RWPE2 (cell line): ENCODE measurements at regions not wholly inside any gene's neighbourhood (a gene's known extent, or its start where the extent isn't known, plus 50 kb on each side); places are given as distances from the start of the nearest gene placed in this dataset.

ENCODE experiments used
- ATAC-seq: fragments of 200-7000 bp; cut with Tn5 transposase; 3 replicates; pipeline ENCODE4 v1.9.1; 2021; ENCODE audit warnings: low read depth
- DNase-seq: peaks from one replicate; pipeline ENCODE4 v3.0.0-alpha.2; 2020; ENCODE audit warnings: low spot score
- H3K27ac ChIP-seq: fragments of 450-650 bp; 2 replicates; pipeline ENCODE4 v1.5.1; 2017; ENCODE audit warnings: mild to moderate bottlenecking; ENCODE audit not compliant: poor library complexity, severe bottlenecking
- H3K27me3 ChIP-seq: fragments of 250-450 bp; sonication (Bioruptor Pico); 2 replicates; pipeline ENCODE4 v1.5.1; 2021; ENCODE audit warnings: mild to moderate bottlenecking, moderate library complexity; ENCODE audit not compliant: insufficient read depth, poor library complexity, severe bottlenecking
- H3K36me3 ChIP-seq: fragments of 250-450 bp; sonication (Bioruptor Pico); 2 replicates; pipeline ENCODE4 v1.5.1; 2020; ENCODE audit warnings: low read depth, mild to moderate bottlenecking, moderate library complexity
- H3K4me1 ChIP-seq: fragments of 250-450 bp; sonication (Bioruptor Pico); 2 replicates; pipeline ENCODE4 v1.5.1; 2021; ENCODE audit warnings: mild to moderate bottlenecking, moderate library complexity; ENCODE audit not compliant: insufficient read depth, poor library complexity, severe bottlenecking
- H3K4me3 ChIP-seq: fragments of 250-450 bp; sonication (Bioruptor Pico); 2 replicates; pipeline ENCODE4 v1.5.1; 2021; ENCODE audit warnings: mild to moderate bottlenecking, moderate library complexity; ENCODE audit not compliant: severe bottlenecking
- H3K9me3 ChIP-seq: fragments of 250-450 bp; sonication (Bioruptor Pico); 2 replicates; pipeline ENCODE4 v1.5.1; 2021; ENCODE audit warnings: mild to moderate bottlenecking, moderate library complexity; ENCODE audit not compliant: severe bottlenecking
- TF ChIP-seq, protein P1 (sequence below): fragments of 450-650 bp; IDR thresholded peaks from one replicate; pipeline ENCODE4 v1.5.1; 2017; ENCODE audit warnings: mild to moderate bottlenecking, moderate library complexity; ENCODE audit not compliant: poor library complexity, severe bottlenecking

DNA sequence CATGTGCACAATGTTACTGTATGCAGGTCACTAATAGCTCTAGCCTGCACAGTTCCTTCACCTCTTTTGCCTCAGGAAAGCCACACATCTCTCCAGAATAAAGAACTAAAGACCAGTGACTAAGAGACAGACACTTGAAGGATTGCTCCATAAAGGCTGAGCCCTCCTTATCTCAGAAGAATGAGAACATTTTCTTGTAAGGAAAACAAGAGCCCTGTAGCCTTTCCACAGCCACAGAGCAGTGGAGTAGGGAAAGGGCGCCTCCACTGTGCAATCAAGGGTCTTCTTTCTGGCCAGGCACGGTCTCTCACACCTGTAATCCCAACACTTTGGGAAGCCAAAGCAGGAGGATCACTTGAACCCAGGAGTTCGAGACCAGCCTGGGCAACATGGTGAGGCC, 202.6 kb upstream of the TMEM45B start:
- Histone ChIP-seq H3K4me3 (no peak overlapping the region), H3K36me3 (no peaks in the 10 kb centered on the region), H3K9me3 (no peaks in the 10 kb centered on the region), H3K27ac (no peak overlapping the region), H3K27me3 (no peaks in the 10 kb centered on the region), H3K4me1 (peaks cover 4% of the 10 kb centered on the region)
- TF ChIP-seq, protein P1, sequence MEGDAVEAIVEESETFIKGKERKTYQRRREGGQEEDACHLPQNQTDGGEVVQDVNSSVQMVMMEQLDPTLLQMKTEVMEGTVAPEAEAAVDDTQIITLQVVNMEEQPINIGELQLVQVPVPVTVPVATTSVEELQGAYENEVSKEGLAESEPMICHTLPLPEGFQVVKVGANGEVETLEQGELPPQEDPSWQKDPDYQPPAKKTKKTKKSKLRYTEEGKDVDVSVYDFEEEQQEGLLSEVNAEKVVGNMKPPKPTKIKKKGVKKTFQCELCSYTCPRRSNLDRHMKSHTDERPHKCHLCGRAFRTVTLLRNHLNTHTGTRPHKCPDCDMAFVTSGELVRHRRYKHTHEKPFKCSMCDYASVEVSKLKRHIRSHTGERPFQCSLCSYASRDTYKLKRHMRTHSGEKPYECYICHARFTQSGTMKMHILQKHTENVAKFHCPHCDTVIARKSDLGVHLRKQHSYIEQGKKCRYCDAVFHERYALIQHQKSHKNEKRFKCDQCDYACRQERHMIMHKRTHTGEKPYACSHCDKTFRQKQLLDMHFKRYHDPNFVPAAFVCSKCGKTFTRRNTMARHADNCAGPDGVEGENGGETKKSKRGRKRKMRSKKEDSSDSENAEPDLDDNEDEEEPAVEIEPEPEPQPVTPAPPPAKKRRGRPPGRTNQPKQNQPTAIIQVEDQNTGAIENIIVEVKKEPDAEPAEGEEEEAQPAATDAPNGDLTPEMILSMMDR, result no peak
- DNase-seq (no peak), ATAC-seq (no peak)

DNA sequence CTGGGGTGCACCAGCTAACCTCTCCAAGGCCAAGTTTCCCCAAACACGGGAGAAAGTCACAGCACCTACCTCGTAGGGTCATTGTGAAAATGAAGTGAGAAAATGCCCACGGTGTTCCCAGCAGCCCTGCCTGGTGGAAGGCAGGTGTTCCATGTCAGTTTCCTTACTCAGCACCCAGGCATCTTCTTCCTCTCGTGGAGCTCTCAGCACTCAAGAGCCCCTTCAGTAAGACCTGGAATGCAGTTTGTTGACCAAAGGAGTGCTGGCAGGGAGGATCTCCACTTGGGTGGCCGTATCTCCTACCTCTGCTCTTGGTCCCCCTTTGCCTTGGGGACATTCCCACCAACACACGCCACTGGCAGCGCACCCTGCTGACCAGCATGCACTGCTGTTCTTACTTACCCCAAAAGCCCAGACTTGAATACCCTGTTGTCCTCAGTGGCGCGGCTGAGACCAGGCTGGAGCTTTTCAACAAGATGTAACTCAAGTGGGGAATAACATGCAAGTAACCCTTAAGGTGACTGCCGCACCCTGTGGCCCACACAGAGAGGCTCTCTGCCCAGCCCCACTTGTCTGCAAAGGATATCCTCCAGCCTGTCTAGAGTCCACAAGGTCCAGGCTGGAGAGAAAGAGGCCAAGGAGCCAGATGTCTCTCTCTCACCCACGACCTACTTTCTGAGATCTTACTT, 201.2 kb upstream of the TMEM45B start:
- Histone ChIP-seq H3K36me3 (no peaks in the 10 kb centered on the region), H3K4me1 (no peaks in the 10 kb centered on the region), H3K27me3 (no peaks in the 10 kb centered on the region), H3K4me3 (no peak overlapping the region), H3K9me3 (no peaks in the 10 kb centered on the region), H3K27ac (no peak overlapping the region)
- no peak for DNase-seq
- no peak for ATAC-seq
- TF ChIP-seq, protein P1, result no peak

- no peaks in the 10 kb centered on the region for H3K36me3 ChIP-seq
- peaks cover 8% of the 10 kb centered on the region for H3K4me1 ChIP-seq
- no peak overlapping the region for H3K27ac ChIP-seq
- no peak overlapping the region for H3K4me3 ChIP-seq
- TF ChIP-seq, protein P1, result no peak
- H3K27me3 ChIP-seq, result no peaks in the 10 kb centered on the region
- H3K9me3 ChIP-seq, result no peaks in the 10 kb centered on the region
- DNase-seq (no peak), ATAC-seq (no peak)
These were observed 197.5 kb upstream of the TMEM45B start for GRCh38 chr11:129618046-129618569.

DNA sequence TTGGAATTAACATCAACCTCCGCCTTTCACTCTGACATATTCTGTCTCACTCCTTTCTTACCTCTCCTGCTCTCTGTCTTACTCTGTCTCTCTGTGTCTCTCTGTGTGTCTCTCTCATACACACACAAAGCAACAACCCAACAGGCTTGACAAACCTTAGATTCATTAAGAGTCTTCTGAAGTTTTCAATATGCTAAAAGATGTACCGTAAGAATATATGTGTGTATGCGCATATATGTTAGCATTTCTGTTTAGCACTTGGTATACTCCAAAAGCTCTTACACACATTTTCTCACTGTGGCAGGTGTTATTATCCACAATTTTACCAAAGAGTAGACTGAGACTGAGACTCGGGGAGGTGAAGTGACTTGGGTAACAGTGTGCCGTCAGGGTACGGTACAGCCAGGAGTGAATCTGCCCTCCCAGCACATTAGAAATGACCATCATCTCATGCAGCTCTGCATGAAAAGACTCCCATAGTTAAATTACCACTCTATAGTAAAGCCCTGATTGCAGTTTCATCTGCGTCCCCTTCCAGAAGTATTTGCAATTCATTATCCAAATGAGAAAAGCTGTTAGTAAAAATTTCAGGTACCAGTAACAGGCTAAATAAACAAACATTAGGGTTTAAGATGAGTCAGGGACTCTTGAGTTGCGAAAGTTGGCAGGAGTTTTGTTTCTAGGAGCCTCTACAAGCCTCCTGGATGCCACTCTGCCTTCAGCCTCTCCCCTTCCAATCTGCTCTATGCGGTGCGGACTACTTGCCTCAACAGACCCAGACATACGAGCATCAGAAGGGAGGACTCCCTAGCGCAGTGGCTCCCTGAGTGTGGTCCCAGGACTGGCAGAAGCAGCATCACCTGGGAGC, 195.2 kb upstream of the TMEM45B start:
- no peak overlapping the region for H3K27ac ChIP-seq
- H3K36me3 ChIP-seq, result no peaks in the 10 kb centered on the region
- no peak overlapping the region for H3K4me3 ChIP-seq
- peaks cover 8% of the 10 kb centered on the region for H3K4me1 ChIP-seq
- TF ChIP-seq, protein P1, result no peak
- H3K27me3 ChIP-seq, result no peaks in the 10 kb centered on the region
- H3K9me3 ChIP-seq, result no peaks in the 10 kb centered on the region
- ATAC-seq, result peak; percentile 92
- DNase-seq, result no peak

- Histone ChIP-seq H3K27me3 (no peaks in the 10 kb centered on the region), H3K36me3 (no peaks in the 10 kb centered on the region), H3K4me1 (peaks cover 13% of the 10 kb centered on the region), H3K4me3 (no peak overlapping the region), H3K9me3 (no peaks in the 10 kb centered on the region), H3K27ac (no peak overlapping the region)
- DNase-seq, result no peak
- TF ChIP-seq, protein P1, result no peak
- peak; percentile 48 for ATAC-seq
These were observed 189.7 kb upstream of the TMEM45B start for GRCh38 chr11:129625930-129626329.
